ENCODE measurements at regions not wholly inside any gene's neighbourhood (a gene's known extent, or its start where the extent isn't known, plus 50 kb on each side); places are given as distances from the start of the nearest gene placed in this dataset.

DNA sequence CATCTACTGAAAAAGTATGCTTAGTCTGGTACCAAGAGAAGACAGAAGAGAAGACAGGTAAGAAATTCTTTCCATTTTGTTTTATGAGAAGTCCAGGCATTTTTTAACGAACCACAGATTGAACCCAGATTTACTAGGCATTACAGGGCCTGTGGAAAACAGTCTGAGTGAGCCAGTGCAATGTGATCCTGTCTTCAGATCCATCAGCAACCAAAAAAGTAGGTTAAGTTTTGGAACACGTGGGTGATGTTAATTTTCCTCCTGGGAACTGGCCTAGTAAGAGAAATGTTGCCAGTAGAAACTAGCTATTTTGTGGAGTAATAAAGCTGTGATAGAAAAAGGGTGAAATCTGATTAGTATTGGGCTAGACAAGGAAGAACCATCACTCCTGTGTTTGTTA is 440.9 kb upstream of the SEL1L start:
- no peak for TF ChIP-seq SPI1 (IDR thresholded peaks at IDR 0.05; ENCODE audit: borderline replicate concordance, low read depth)
- TF ChIP-seq, protein P1, sequence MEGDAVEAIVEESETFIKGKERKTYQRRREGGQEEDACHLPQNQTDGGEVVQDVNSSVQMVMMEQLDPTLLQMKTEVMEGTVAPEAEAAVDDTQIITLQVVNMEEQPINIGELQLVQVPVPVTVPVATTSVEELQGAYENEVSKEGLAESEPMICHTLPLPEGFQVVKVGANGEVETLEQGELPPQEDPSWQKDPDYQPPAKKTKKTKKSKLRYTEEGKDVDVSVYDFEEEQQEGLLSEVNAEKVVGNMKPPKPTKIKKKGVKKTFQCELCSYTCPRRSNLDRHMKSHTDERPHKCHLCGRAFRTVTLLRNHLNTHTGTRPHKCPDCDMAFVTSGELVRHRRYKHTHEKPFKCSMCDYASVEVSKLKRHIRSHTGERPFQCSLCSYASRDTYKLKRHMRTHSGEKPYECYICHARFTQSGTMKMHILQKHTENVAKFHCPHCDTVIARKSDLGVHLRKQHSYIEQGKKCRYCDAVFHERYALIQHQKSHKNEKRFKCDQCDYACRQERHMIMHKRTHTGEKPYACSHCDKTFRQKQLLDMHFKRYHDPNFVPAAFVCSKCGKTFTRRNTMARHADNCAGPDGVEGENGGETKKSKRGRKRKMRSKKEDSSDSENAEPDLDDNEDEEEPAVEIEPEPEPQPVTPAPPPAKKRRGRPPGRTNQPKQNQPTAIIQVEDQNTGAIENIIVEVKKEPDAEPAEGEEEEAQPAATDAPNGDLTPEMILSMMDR (IDR thresholded peaks at IDR 0.05; ENCODE audit: insufficient read depth, low read length) = no peak
- TF ChIP-seq, protein P2, sequence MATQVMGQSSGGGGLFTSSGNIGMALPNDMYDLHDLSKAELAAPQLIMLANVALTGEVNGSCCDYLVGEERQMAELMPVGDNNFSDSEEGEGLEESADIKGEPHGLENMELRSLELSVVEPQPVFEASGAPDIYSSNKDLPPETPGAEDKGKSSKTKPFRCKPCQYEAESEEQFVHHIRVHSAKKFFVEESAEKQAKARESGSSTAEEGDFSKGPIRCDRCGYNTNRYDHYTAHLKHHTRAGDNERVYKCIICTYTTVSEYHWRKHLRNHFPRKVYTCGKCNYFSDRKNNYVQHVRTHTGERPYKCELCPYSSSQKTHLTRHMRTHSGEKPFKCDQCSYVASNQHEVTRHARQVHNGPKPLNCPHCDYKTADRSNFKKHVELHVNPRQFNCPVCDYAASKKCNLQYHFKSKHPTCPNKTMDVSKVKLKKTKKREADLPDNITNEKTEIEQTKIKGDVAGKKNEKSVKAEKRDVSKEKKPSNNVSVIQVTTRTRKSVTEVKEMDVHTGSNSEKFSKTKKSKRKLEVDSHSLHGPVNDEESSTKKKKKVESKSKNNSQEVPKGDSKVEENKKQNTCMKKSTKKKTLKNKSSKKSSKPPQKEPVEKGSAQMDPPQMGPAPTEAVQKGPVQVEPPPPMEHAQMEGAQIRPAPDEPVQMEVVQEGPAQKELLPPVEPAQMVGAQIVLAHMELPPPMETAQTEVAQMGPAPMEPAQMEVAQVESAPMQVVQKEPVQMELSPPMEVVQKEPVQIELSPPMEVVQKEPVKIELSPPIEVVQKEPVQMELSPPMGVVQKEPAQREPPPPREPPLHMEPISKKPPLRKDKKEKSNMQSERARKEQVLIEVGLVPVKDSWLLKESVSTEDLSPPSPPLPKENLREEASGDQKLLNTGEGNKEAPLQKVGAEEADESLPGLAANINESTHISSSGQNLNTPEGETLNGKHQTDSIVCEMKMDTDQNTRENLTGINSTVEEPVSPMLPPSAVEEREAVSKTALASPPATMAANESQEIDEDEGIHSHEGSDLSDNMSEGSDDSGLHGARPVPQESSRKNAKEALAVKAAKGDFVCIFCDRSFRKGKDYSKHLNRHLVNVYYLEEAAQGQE (IDR thresholded peaks at IDR 0.05; ENCODE audit: insufficient replicate concordance, low read depth) = no peak
- no peak for TF ChIP-seq POLR2AphosphoS5 (IDR thresholded peaks at IDR 0.05; ENCODE audit: low read depth)
- TF ChIP-seq GABPA (IDR thresholded peaks at IDR 0.05; ENCODE audit: low read depth) = no peak
- H3K27ac ChIP-seq (replicated peaks) = no peak overlapping the region
- no peak for DNase-seq (ENCODE audit: low read depth in 1 of 2, low spot score in 1 of 2)

GRCh38 chr14:81980601-81981306 is 447.1 kb upstream of the SEL1L start:
- Histone ChIP-seq H3K4me3 (replicated peaks; ENCODE audit: insufficient read depth, low read length) (no peak overlapping the region), H3K27me3 (ENCODE audit: insufficient read depth, poor library complexity, severe bottlenecking) (no peaks in the 10 kb centered on the region), H3K27ac (replicated peaks) (no peak overlapping the region)
- TF ChIP-seq, protein P2 (IDR thresholded peaks at IDR 0.05; ENCODE audit: insufficient replicate concordance, low read depth) = no peak
- TF ChIP-seq POLR2AphosphoS5 (IDR thresholded peaks at IDR 0.05; ENCODE audit: low read depth) (no peak), GABPA (IDR thresholded peaks at IDR 0.05; ENCODE audit: low read depth) (no peak), SPI1 (IDR thresholded peaks at IDR 0.05; ENCODE audit: borderline replicate concordance, low read depth) (no peak)
- TF ChIP-seq, protein P1 (IDR thresholded peaks at IDR 0.05; ENCODE audit: insufficient read depth, low read length) = no peak
- DNase-seq (ENCODE audit: low read depth in 1 of 2, low spot score in 1 of 2) = no peak

More for the DNA sequence above, 440.9 kb upstream of the SEL1L start:
- Histone ChIP-seq H3K27me3 (ENCODE audit: insufficient read depth, poor library complexity, severe bottlenecking) (no peaks in the 10 kb centered on the region), H3K4me3 (replicated peaks; ENCODE audit: insufficient read depth, low read length) (no peak overlapping the region)

GRCh38 chr14:81981307-81981675 is 447.6 kb upstream of the SEL1L start:
- no peak for DNase-seq (ENCODE audit: low read depth in 1 of 2, low spot score in 1 of 2)
- H3K4me3 ChIP-seq (replicated peaks; ENCODE audit: insufficient read depth, low read length) = no peak overlapping the region
- H3K27me3 ChIP-seq (ENCODE audit: insufficient read depth, poor library complexity, severe bottlenecking) = no peaks in the 10 kb centered on the region
- no peak overlapping the region for H3K27ac ChIP-seq (replicated peaks)
- TF ChIP-seq, protein P2 (IDR thresholded peaks at IDR 0.05; ENCODE audit: insufficient replicate concordance, low read depth) = no peak
- TF ChIP-seq, protein P1 (IDR thresholded peaks at IDR 0.05; ENCODE audit: insufficient read depth, low read length) = no peak
- TF ChIP-seq SPI1 (IDR thresholded peaks at IDR 0.05; ENCODE audit: borderline replicate concordance, low read depth) (no peak), POLR2AphosphoS5 (IDR thresholded peaks at IDR 0.05; ENCODE audit: low read depth) (no peak), GABPA (IDR thresholded peaks at IDR 0.05; ENCODE audit: low read depth) (no peak)
